SJSA1 (cell line): ENCODE measurements at regions not wholly inside any gene's neighbourhood (a gene's known extent, or its start where the extent isn't known, plus 50 kb on each side); places are given as distances from the start of the nearest gene placed in this dataset.

ENCODE experiments used
- DNase-seq, 2 experiments: peaks; one replicate each; pipeline ENCODE4 v3.0.0-alpha.2; 2015 to 2020; ENCODE audit warnings: low spot score in 2 of 2, low read depth in 1 of 2
- H3K27ac ChIP-seq: fragments of 250-450 bp; sonication (Bioruptor Pico); 2 replicates; pipeline ENCODE4 v1.5.1; 2020; ENCODE audit warnings: mild to moderate bottlenecking, moderate library complexity
- H3K27me3 ChIP-seq: fragments of 250-450 bp; sonication (Bioruptor Pico); replicated peaks from 2 replicates; pipeline ENCODE4 v1.5.1; 2020; ENCODE audit warnings: mild to moderate bottlenecking, moderate library complexity
- H3K36me3 ChIP-seq: fragments of 250-450 bp; sonication (Bioruptor Pico); 2 replicates; pipeline ENCODE4 v1.5.1; 2020; ENCODE audit warnings: mild to moderate bottlenecking
- H3K4me1 ChIP-seq: fragments of 250-450 bp; sonication (Bioruptor Pico); replicated peaks from 2 replicates; pipeline ENCODE4 v1.6.1; 2021; ENCODE audit warnings: mild to moderate bottlenecking
- H3K4me3 ChIP-seq: fragments of 250-450 bp; sonication (Bioruptor Pico); 2 replicates; pipeline ENCODE4 v1.5.1; 2020; ENCODE audit warnings: mild to moderate bottlenecking
- H3K9me3 ChIP-seq: fragments of 250-450 bp; sonication (Bioruptor Pico); replicated peaks from 2 replicates; pipeline ENCODE4 v1.5.1; 2020; ENCODE audit warnings: mild to moderate bottlenecking

GRCh38 chr6:139625081-139625939 lies 250.9 kb upstream of the CITED2 start:
- Histone ChIP-seq H3K27me3 (no peaks in the 10 kb centered on the region), H3K4me3 (no peak overlapping the region), H3K27ac (no peak overlapping the region), H3K36me3 (no peaks in the 10 kb centered on the region), H3K9me3 (no peaks in the 10 kb centered on the region), H3K4me1 (no peaks in the 10 kb centered on the region)
- DNase-seq = no peak

- H3K36me3 ChIP-seq = no peaks in the 10 kb centered on the region
- no peak for DNase-seq
- no peaks in the 10 kb centered on the region for H3K4me1 ChIP-seq
- H3K27me3 ChIP-seq = no peaks in the 10 kb centered on the region
- no peak overlapping the region for H3K27ac ChIP-seq
- no peak overlapping the region for H3K4me3 ChIP-seq
- no peaks in the 10 kb centered on the region for H3K9me3 ChIP-seq
Observed at GRCh38 chr6:139623372-139623771, 248.9 kb upstream of the CITED2 start.

DNA sequence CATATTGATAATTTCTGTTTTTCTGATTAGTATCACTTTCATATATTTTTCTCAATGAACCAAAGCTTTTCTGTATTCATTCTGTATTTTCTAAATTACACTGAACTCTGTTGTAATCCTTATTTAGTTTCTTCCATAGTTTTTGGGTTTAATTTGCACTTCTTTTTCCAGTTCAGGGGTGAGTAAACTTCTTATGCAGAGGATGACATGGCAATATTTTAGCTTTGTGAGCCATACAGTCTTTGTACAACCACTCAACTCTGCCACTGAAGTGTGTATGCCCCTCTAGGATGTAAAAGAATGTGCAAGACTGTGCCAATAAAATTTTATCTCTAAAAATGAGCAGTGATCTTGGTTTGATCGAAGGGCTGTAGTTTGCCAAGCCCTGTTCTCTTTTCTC lies 239.0 kb upstream of the CITED2 start:
- Histone ChIP-seq H3K27ac (no peak overlapping the region), H3K4me3 (no peak overlapping the region), H3K4me1 (no peaks in the 10 kb centered on the region), H3K9me3 (no peaks in the 10 kb centered on the region), H3K36me3 (no peaks in the 10 kb centered on the region), H3K27me3 (no peaks in the 10 kb centered on the region)
- DNase-seq = no peak

DNA sequence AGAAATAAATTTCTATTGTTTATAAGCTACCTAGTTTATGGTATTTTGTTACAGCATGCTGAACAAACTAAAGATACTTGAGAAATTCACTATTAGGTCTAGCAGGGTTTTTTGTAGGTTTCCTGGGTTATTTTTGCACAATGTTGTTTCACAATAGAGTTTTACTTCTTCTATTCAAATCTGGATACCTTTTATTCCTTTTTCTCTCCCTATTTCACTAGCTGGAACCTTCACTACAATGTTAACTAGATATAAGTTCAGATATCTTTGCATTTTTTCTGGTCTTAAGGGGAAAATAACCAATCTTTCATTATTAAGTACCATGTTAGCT lies 237.7 kb upstream of the CITED2 start:
- Histone ChIP-seq H3K27me3 (no peaks in the 10 kb centered on the region), H3K9me3 (no peaks in the 10 kb centered on the region), H3K27ac (no peak overlapping the region), H3K36me3 (no peaks in the 10 kb centered on the region), H3K4me3 (no peak overlapping the region), H3K4me1 (peaks cover 6% of the 10 kb centered on the region; the same call in 1 of the 2 replicates)
- no peak for DNase-seq

DNA sequence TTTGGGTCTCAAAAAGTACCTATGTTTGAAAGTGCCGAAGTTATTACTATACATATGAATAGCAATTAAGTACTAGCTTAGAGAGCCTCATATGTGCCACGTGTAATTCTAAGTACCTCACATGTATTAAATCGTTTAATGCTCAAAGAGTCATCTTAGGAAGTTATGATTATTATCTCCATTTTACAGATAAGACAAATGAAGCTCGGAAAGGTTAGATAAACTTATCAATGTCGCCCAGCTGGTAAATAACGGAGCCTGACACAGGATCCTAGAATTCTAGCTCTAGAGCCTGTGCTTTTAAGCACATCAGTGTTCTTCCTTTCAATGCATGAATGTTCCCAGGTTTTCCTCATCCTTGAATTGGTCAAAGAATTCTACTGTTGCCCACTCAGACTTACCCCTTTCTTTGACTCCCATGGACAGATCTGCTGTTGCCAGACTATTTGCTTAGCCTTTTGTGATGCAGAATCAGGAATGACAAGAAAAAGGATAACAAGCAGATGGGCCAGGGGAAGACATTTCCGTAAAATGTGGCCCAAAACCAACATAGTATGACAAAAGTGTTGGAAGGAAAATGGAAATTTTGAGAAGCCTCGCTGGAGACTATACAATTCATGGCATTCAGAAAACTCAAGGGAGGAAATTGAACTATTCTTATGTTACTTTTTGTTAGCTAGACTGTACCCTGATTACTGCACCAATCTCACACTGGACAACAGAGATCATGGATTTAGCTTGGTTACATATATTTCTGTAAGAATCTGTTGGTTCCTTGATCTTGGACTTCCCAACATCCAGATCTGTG lies 237.1 kb upstream of the CITED2 start:
- Histone ChIP-seq H3K36me3 (no peaks in the 10 kb centered on the region), H3K9me3 (no peaks in the 10 kb centered on the region), H3K4me1 (peaks cover 6% of the 10 kb centered on the region; the same call in 1 of the 2 replicates), H3K27me3 (no peaks in the 10 kb centered on the region), H3K27ac (no peak overlapping the region), H3K4me3 (no peak overlapping the region)
- DNase-seq = no peak

DNA sequence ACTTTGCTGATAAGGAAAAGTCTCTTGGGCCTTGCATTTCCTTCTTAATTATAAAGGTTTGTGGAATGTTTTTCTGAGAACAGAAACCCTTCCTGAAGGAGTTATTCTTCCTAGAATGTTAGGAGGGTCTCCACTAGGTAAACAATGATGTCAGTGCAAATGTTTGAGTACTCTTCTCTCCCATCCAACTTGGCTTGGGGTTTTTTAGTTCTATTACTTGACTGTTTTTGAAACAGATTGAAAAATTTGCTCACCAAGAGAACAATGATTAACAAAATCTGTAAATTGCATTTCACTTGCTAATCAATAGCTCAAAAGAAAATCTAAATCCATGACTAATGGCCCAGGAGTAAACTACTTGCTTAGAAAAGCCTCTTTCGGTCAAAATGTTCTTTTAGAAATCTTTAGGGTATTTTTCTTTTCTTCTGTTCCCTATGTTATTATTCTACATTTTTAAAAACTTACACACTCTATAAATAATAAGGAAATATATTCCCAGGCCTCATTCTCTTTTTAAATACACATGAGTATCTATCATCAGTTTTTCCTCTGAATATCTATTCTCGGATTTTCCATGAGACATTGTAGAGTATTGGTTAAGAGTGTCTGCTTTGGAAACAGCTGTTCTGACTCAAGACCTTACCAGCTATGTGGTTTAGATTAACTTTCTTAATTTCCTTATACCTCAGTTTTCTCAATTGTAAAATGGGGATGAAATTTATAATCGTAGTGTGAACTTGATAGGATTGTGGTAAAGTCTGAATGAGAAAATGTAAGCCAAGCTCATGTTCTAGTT lies 234.2 kb upstream of the CITED2 start:
- peaks cover 6% of the 10 kb centered on the region; the same call in 1 of the 2 replicates for H3K4me1 ChIP-seq
- H3K27ac ChIP-seq = no peak overlapping the region
- no peaks in the 10 kb centered on the region for H3K27me3 ChIP-seq
- no peak for DNase-seq
- no peaks in the 10 kb centered on the region for H3K36me3 ChIP-seq
- no peak overlapping the region for H3K4me3 ChIP-seq
- no peaks in the 10 kb centered on the region for H3K9me3 ChIP-seq

GRCh38 chr6:139605350-139605749 lies 230.9 kb upstream of the CITED2 start:
- Histone ChIP-seq H3K36me3 (no peaks in the 10 kb centered on the region), H3K4me1 (peaks cover 6% of the 10 kb centered on the region; the same call in 1 of the 2 replicates), H3K27me3 (no peaks in the 10 kb centered on the region), H3K27ac (no peak overlapping the region), H3K9me3 (no peaks in the 10 kb centered on the region), H3K4me3 (no peak overlapping the region)
- no peak for DNase-seq

DNA sequence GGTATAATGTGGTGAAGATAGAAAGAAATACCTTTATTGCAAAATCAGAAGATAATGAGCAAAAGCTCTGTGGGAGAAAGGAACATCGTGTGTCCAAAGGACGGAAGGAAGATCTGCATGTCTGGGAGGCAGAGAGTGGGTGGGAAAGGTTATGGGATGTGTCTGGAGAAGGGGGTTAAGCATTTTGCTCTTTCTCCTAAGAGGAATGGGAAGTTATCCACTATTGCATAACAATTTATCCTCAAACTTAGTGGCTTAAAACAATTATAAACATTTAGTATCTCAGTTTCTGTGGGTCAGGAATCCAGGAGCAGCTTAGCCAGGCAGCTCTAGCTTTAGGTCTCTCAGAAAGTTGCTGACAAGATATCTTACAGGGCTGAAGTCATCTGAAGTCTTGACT lies 229.1 kb upstream of the CITED2 start:
- Histone ChIP-seq H3K4me1 (peaks cover 6% of the 10 kb centered on the region; the same call in 1 of the 2 replicates), H3K27ac (no peak overlapping the region), H3K4me3 (no peak overlapping the region), H3K36me3 (no peaks in the 10 kb centered on the region), H3K9me3 (no peaks in the 10 kb centered on the region), H3K27me3 (no peaks in the 10 kb centered on the region)
- DNase-seq = no peak

DNA sequence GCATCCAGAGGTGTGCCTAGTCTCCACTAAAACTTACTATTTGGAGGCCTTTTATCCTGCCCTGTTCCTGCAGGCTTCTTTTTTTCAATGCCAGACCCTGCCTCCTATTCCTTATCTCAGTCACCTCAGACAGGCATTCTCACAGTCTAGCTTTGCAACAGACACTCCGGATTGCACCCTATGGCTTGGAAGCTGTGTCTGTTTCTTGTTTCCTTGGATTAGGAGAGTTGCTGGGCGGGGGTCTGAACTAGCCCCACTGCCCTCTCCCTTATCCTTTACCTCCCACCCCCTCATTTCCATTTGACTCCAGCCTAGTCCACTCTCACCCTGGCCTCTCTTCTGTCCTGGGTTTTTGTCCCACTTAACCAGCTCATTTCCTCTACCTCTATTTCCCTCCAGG lies 228.1 kb upstream of the CITED2 start:
- Histone ChIP-seq H3K27me3 (no peaks in the 10 kb centered on the region), H3K9me3 (no peaks in the 10 kb centered on the region)
- DNase-seq = no peak

GRCh38 chr6:139600919-139601475 lies 226.5 kb upstream of the CITED2 start:
- Histone ChIP-seq H3K27ac (no peak overlapping the region), H3K27me3 (no peaks in the 10 kb centered on the region), H3K9me3 (no peaks in the 10 kb centered on the region), H3K4me3 (no peak overlapping the region), H3K4me1 (peaks cover 19% of the 10 kb centered on the region), H3K36me3 (no peaks in the 10 kb centered on the region)
- DNase-seq = no peak

More for the DNA sequence above, 228.1 kb upstream of the CITED2 start:
- H3K4me3 ChIP-seq = no peak overlapping the region
- no peaks in the 10 kb centered on the region for H3K36me3 ChIP-seq
- peaks cover 13% of the 10 kb centered on the region for H3K4me1 ChIP-seq
- H3K27ac ChIP-seq = no peak overlapping the region

DNA sequence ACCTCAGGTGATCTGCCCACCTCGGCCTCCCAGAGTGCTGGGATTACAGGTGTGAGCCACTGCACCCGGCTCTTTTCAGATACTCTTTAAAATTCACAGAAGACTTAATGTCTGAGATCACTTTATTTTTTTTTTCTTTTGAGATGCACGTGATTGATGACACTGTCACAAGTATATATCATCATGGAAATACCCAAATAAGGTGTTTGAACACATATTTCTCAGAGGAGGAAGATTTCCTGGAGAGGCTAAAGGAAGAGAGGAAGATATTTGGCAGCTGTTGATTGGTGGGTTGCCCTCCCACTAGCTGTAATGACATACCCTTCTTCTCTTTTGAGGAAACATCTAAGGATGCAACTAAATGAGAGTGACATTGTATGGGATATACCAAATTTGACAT lies 225.9 kb upstream of the CITED2 start:
- Histone ChIP-seq H3K9me3 (no peaks in the 10 kb centered on the region), H3K27me3 (no peaks in the 10 kb centered on the region), H3K4me3 (no peak overlapping the region), H3K4me1 (peaks cover 19% of the 10 kb centered on the region), H3K27ac (no peak overlapping the region), H3K36me3 (no peaks in the 10 kb centered on the region)
- DNase-seq = no peak

GRCh38 chr6:139597771-139598755 lies 223.6 kb upstream of the CITED2 start:
- Histone ChIP-seq H3K4me1 (peaks cover 19% of the 10 kb centered on the region), H3K4me3 (no peak overlapping the region), H3K27ac (peak overlapping the region; percentile 81), H3K27me3 (no peaks in the 10 kb centered on the region), H3K36me3 (no peaks in the 10 kb centered on the region), H3K9me3 (no peaks in the 10 kb centered on the region)
- DNase-seq = peak; percentile 65 to 80
